RPMI7951 (cell line): ENCODE measurements at regions not wholly inside any gene's neighbourhood (a gene's known extent, or its start where the extent isn't known, plus 50 kb on each side); places are given as distances from the start of the nearest gene placed in this dataset.
A peak's percentile ranks its signal among the peaks of the same experiment; 100 is the strongest.

Experiments used
- DNase-seq: peaks from one replicate; pipeline ENCODE4 v3.0.0-alpha.2; 2012; ENCODE audit warnings: low read depth

- DNase-seq = no peak
Observed at GRCh38 chr3:59653405-59654122, 603.7 kb upstream of the CFAP20DC start.

GRCh38 chr3:59644479-59645402, 594.9 kb upstream of the CFAP20DC start:
- no peak for DNase-seq

- DNase-seq = no peak
Observed at GRCh38 chr3:59641169-59641899, 591.5 kb upstream of the CFAP20DC start.

- peak; percentile 24 for DNase-seq
Observed at GRCh38 chr3:59632760-59633573, 583.1 kb upstream of the CFAP20DC start.

GRCh38 chr3:59631482-59631881, 581.7 kb upstream of the CFAP20DC start:
- no peak for DNase-seq

- DNase-seq = no peak
Observed at GRCh38 chr3:59621037-59621436, 571.2 kb upstream of the CFAP20DC start.

- DNase-seq = no peak
Observed at GRCh38 chr3:59620325-59620724, 570.5 kb upstream of the CFAP20DC start.

GRCh38 chr3:59612444-59612715, 562.6 kb upstream of the CFAP20DC start:
- no peak for DNase-seq

GRCh38 chr3:59611649-59612443, 562.0 kb upstream of the CFAP20DC start:
- peak; percentile 8 for DNase-seq

GRCh38 chr3:59609657-59610348, 560.0 kb upstream of the CFAP20DC start:
- DNase-seq = no peak

GRCh38 chr3:59608356-59608755, 558.5 kb upstream of the CFAP20DC start:
- no peak for DNase-seq

GRCh38 chr3:59607656-59608055, 557.8 kb upstream of the CFAP20DC start:
- peak; percentile 17 for DNase-seq

GRCh38 chr3:59606638-59607266, 556.9 kb upstream of the CFAP20DC start:
- no peak for DNase-seq

GRCh38 chr3:59605944-59606534, 556.2 kb upstream of the CFAP20DC start:
- no peak for DNase-seq

GRCh38 chr3:59605318-59605717, 555.5 kb upstream of the CFAP20DC start:
- DNase-seq = no peak

GRCh38 chr3:59601486-59601885, 551.7 kb upstream of the CFAP20DC start:
- no peak for DNase-seq

- no peak for DNase-seq
Observed at GRCh38 chr3:59600631-59601030, 550.8 kb upstream of the CFAP20DC start.

- DNase-seq = no peak
Observed at GRCh38 chr3:59596741-59597140, 546.9 kb upstream of the CFAP20DC start.

- no peak for DNase-seq
Observed at GRCh38 chr3:59595830-59596229, 546.0 kb upstream of the CFAP20DC start.
